ENCODE measurements at regions not wholly inside any gene's neighbourhood (a gene's known extent, or its start where the extent isn't known, plus 50 kb on each side); places are given as distances from the start of the nearest gene placed in this dataset.

GRCh38 chr2:176668912-176669311 is 399.7 kb downstream of the MTX2 start:
- H3K27ac ChIP-seq (ENCODE audit: extremely low read depth, low read depth, low read length) = no peak overlapping the region
- TF ChIP-seq GLI2 (tag by site-specific recombination; IDR thresholded peaks at IDR 0.05; ENCODE audit: borderline replicate concordance, low read depth) (no peak), CTCF (tag by site-specific recombination; IDR thresholded peaks at IDR 0.05) (no peak), ZNF155 (tag by site-specific recombination; IDR thresholded peaks at IDR 0.05) (no peak), ZNF292 (tag by site-specific recombination; IDR thresholded peaks at IDR 0.05; ENCODE audit: borderline replicate concordance, low read depth) (no peak), EGR2 (tag by site-specific recombination; IDR thresholded peaks at IDR 0.05; ENCODE audit: low read depth) (no peak), ZNF169 (tag by site-specific recombination; IDR thresholded peaks at IDR 0.05) (no peak), ZNF391 (tag by site-specific recombination; IDR thresholded peaks at IDR 0.05; ENCODE audit: borderline replicate concordance, low read depth) (no peak)
- no peaks in the 10 kb centered on the region for H3K9me3 ChIP-seq (ENCODE audit: control insufficient read depth, insufficient read depth, low read depth, low read length)
- no peaks in the 10 kb centered on the region for H3K4me1 ChIP-seq (ENCODE audit: control insufficient read depth, insufficient read depth, low read length)
- POLR2A ChIA-PET = no interaction called here
- CTCF ChIA-PET = interaction anchor here (0.6 to 2.3 kb wide), 2 partner anchors 17 to 529 kb away, joined by 7 to 8 read pairs; no protein-coding TSS in a partner anchor
- H3K4me3 ChIP-seq (ENCODE audit: low read depth, low read length) = no peak overlapping the region
- H3K36me3 ChIP-seq (ENCODE audit: control insufficient read depth in 2 of 2, insufficient read depth in 1 of 2, low read length in 2 of 2) = no peaks in the 10 kb centered on the region

DNA sequence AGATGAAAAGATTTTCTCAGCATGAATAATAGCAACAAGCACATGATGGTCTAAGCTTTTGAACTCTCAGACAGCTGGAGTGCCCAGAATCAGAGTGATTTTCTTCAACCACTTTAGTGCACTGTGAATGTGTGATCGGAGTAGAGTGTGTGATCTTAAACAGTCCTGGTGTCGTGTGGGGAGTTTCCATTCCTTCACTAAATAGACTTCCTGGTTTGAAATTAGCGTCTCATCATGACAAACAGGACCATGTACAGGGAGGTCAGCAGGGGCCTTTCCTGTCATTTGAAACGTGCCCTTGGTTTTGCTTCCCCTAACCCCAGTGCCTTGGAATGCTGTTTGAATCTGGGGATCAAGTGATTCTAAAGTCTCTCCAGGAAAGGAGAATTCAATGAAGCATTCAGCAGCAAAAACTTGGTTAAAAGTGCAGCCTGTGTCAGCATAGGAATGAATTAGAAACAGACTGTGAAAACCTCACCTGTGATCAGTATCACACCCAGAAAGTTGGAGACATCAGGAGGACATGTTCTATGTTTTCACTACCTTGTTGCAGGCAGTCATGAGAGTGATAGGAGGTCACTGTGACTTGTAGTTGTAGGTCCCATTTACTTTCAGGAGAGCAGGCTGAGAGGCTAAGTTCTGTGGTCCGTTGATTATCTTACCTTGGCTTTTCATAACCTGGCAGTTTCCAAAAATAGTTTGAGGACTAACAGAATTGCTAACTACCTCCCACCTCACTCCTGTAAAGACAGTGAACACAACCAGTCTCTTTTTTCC is 400.3 kb downstream of the MTX2 start:
- POLR2A ChIA-PET = no interaction called here

More for the DNA sequence above, 400.3 kb downstream of the MTX2 start:
- TF ChIP-seq MYNN (tag by site-specific recombination; IDR thresholded peaks at IDR 0.05; ENCODE audit: borderline replicate concordance) (no peak), ZBTB11 (tag by site-specific recombination; conservative IDR thresholded peaks at IDR 0.05; ENCODE audit: low read depth) (no peak), ZBTB17 (tag by site-specific recombination; IDR thresholded peaks at IDR 0.05) (no peak), ZNF530 (tag by site-specific recombination; IDR thresholded peaks at IDR 0.05; ENCODE audit: low read depth) (no peak), ZEB2 (tag by site-specific recombination; IDR thresholded peaks at IDR 0.05) (no peak), ZNF324 (tag by site-specific recombination; IDR thresholded peaks at IDR 0.05) (no peak), YY2 (tag by site-specific recombination; IDR thresholded peaks at IDR 0.05) (no peak), ZNF747 (tag by site-specific recombination; IDR thresholded peaks at IDR 0.05) (no peak)
- TF ChIP-seq, protein P1, sequence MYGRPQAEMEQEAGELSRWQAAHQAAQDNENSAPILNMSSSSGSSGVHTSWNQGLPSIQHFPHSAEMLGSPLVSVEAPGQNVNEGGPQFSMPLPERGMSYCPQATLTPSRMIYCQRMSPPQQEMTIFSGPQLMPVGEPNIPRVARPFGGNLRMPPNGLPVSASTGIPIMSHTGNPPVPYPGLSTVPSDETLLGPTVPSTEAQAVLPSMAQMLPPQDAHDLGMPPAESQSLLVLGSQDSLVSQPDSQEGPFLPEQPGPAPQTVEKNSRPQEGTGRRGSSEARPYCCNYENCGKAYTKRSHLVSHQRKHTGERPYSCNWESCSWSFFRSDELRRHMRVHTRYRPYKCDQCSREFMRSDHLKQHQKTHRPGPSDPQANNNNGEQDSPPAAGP (tag by site-specific recombination; IDR thresholded peaks at IDR 0.05) = no peak
- TF ChIP-seq, protein P2, sequence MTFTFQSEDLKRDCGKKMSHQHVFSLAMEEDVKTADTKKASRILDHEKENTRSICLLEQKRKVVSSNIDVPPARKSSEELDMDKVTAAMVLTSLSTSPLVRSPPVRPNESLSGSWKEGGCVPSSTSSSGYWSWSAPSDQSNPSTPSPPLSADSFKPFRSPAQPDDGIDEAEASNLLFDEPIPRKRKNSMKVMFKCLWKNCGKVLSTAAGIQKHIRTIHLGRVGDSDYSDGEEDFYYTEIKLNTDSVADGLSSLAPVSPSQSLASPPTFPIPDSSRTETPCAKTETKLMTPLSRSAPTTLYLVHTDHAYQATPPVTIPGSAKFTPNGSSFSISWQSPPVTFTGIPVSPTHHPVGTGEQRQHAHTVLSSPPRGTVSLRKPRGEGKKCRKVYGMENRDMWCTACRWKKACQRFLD (tag by site-specific recombination; IDR thresholded peaks at IDR 0.05) = no peak
- TF ChIP-seq, protein P3, sequence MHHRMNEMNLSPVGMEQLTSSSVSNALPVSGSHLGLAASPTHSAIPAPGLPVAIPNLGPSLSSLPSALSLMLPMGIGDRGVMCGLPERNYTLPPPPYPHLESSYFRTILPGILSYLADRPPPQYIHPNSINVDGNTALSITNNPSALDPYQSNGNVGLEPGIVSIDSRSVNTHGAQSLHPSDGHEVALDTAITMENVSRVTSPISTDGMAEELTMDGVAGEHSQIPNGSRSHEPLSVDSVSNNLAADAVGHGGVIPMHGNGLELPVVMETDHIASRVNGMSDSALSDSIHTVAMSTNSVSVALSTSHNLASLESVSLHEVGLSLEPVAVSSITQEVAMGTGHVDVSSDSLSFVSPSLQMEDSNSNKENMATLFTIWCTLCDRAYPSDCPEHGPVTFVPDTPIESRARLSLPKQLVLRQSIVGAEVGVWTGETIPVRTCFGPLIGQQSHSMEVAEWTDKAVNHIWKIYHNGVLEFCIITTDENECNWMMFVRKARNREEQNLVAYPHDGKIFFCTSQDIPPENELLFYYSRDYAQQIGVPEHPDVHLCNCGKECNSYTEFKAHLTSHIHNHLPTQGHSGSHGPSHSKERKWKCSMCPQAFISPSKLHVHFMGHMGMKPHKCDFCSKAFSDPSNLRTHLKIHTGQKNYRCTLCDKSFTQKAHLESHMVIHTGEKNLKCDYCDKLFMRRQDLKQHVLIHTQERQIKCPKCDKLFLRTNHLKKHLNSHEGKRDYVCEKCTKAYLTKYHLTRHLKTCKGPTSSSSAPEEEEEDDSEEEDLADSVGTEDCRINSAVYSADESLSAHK (tag by site-specific recombination; IDR thresholded peaks at IDR 0.05) = no peak
- Histone ChIP-seq H3K36me3 (ENCODE audit: control insufficient read depth in 2 of 2, insufficient read depth in 1 of 2, low read length in 2 of 2) (no peaks in the 10 kb centered on the region), H3K27ac (ENCODE audit: extremely low read depth, low read depth, low read length) (no peak overlapping the region), H3K4me1 (ENCODE audit: control insufficient read depth, insufficient read depth, low read length) (no peaks in the 10 kb centered on the region), H3K4me3 (ENCODE audit: low read depth, low read length) (no peak overlapping the region), H3K9me3 (ENCODE audit: control insufficient read depth, insufficient read depth, low read depth, low read length) (no peaks in the 10 kb centered on the region)
- CTCF ChIA-PET = interaction anchor here (2.3 kb wide), 1 partner anchor 17 kb away, joined by 8 read pairs; no protein-coding TSS in a partner anchor
